H1 (cell line): ENCODE measurements at regions not wholly inside any gene's neighbourhood (a gene's known extent, or its start where the extent isn't known, plus 50 kb on each side); places are given as distances from the start of the nearest gene placed in this dataset.

Experiments
- GTF2F1 ChIP-seq: IDR thresholded peaks from 2 replicates; pipeline ENCODE4 v1.6.1; 2012; ENCODE audit warnings: low read depth, low read length, improper control_type of control experiment, borderline replicate concordance
- HDAC2 ChIP-seq, 2 experiments: fragments of 300-600 bp in 1 of 2; sonication (generic) in 1 of 2; IDR thresholded peaks; 2 replicates each; pipeline ENCODE4 v1.6.1; 2011 to 2012; ENCODE audit warnings: low read depth in 2 of 2, low read length in 2 of 2, mild to moderate bottlenecking in 2 of 2, moderate library complexity in 2 of 2, borderline replicate concordance in 1 of 2, inconsistent platforms in 1 of 2
- ZNF274 ChIP-seq: IDR thresholded peaks from 2 replicates; pipeline ENCODE4 v1.7.0; 2012; ENCODE audit warnings: low read length, borderline replicate concordance; ENCODE audit errors: extremely low read depth

DNA sequence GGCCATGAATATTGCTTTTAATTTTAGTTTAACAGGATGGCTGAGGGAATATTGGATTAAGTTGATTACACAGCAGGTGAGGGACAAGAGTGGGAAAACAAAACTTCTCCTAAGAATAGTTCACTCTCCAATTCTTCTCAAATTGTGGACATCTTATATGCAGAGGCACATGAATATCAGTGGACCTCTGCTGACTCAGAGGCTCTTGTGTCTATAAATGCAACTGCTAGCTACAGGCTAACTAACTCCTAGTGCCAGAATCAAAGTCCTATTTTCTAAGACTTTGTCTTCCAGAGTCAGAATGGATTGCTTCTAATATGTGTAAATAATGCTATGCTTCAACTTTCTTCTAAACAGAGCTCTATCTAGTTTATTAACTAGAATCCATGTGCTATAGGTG is 175.8 kb downstream of the IL15 start (continued):
- no peak for TF ChIP-seq ZNF274
- TF ChIP-seq GTF2F1: no peak
- no peak for TF ChIP-seq HDAC2 (IDR thresholded peaks at IDR 0.05; ENCODE audit: borderline replicate concordance in 1 of 2, low read depth in 2 of 2, low read length in 2 of 2)
